HG02678 (cell line): ENCODE measurements at regions not wholly inside any gene's neighbourhood (a gene's known extent, or its start where the extent isn't known, plus 50 kb on each side); places are given as distances from the start of the nearest gene placed in this dataset.

ENCODE experiments used
- ATAC-seq: cut with Tn5 transposase; IDR thresholded peaks from one replicate; pipeline ENCODE4 v1.9.1; 2021; ENCODE audit warnings: mild to moderate bottlenecking, moderate library complexity; ENCODE audit not compliant: unreplicated experiment

GRCh38 chr12:125353871-125354270 is 288.6 kb downstream of the AACS start:
- no peak for ATAC-seq

DNA sequence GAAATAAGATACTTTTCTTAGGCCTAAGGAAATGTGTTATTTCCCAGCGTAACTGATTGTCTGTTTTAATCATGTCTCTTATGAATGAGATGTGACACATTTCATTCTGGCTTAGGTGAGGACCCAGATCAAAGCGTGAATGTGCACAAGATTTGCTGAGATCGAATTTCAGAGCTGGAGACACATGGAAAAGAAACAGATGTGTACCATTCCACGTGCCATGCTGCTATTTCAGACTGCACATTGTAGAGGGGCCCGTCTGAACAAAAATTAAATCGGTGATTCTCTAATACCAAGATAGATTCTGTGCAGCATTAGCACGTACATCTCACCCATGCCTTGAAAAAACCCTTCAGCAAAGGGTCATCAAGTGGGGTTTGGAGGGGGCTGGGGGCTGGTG is 290.4 kb downstream of the AACS start:
- ATAC-seq: no peak

GRCh38 chr12:125356111-125356510 is 290.9 kb downstream of the AACS start:
- no peak for ATAC-seq

- no peak for ATAC-seq
These were observed 292.3 kb downstream of the AACS start for GRCh38 chr12:125357561-125357960.

DNA sequence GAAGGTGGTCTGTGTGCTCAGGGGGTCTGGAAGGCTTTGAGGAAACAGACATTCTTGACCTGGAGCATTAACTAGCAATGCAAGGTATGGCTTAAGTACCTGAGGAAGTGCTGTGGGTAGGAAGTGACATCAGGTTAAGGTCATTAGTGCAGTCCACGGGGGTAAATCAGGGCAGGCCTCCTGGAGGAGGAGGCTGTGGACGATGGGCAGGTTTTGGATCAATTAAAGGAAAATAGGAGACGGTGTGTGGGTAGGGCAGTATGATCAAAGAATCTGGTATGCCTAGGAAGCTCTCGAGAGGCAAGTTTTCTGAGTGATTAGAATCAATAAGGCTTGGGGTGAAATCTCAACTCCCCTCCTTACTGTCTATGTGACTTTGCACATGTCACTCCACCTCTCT is 295.3 kb downstream of the AACS start:
- ATAC-seq: no peak

DNA sequence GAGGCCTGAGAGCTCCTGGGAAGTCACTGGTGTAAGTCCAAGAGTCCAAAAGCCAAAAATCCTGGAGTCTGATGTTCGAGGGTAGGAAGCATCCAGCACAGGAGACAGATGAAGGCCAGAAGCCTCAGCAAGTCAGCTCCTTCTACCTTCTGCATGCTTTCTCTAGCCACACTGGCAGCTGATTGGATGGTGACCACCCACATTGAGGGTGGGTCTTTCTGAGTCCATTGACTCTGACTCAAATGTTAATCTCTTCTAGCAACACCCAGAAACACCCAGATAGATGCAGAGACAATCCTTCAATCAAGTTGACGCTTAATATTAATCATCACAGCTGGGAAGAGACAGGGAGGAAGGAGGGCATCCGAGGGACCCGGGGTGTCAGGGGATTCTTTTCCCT is 305.8 kb downstream of the AACS start:
- ATAC-seq: no peak

GRCh38 chr12:125372085-125372484 is 306.9 kb downstream of the AACS start:
- no peak for ATAC-seq

DNA sequence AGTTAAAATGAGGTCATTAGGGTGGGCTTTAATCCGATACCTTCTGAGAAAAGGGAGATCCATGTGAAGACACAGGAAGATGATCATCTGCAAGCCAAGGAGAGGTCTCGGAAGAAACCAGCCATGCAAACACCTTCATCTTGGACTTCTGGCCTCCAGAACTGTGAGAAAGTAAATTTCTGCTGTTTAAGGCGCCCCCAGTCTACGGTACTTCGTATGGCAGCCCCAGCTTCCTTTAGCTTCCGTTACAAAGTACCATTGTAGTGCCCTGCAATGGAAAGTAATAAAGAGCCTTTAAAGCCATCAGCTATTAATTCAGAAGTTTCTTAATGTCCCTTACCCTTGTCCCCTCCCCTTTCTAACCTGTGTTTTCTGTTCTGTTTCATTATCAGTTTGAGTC is 308.1 kb downstream of the AACS start:
- no peak for ATAC-seq

GRCh38 chr12:125376422-125376821 is 311.2 kb downstream of the AACS start:
- no peak for ATAC-seq

DNA sequence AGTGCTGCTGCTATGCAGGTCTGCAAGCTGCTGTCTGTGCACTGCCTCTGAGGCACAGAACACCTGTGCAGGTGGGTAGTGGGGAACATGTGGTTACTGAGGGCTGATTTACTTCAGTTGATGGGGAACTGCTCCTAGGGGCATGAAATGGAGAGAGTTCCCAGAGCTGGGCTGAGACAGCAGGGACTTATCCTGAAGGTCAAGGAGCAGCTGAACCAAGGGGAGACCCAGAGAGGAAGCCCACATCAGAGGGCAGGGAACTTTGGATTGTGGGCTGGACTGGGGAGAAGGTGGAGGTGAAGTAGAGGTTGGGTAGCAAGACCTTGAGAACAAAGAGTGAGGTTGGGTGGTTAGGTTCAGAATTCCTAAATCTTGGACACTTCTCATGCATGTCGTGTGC is 311.9 kb downstream of the AACS start:
- ATAC-seq: no peak

GRCh38 chr12:125381373-125381772 is 316.1 kb downstream of the AACS start:
- ATAC-seq: no peak

DNA sequence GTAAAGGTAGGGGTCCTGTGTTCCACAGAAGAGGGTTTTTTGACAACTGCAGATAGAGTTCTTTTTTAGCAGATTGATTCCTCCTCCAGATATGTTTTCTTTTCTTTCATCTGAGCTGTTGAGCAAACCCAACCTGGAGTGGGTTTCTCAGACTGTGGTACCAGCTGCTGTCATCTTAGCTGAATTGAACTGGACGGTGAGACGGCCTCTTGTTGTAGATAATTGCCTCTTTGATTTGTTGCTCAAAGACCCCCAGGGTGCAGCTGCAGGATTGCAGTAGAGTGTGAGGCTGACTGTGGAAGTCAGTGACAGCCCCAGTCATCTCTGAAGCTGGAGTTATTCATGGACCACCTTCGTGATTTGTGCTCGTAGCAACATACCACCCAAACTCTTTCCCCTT is 317.7 kb downstream of the AACS start:
- no peak for ATAC-seq

DNA sequence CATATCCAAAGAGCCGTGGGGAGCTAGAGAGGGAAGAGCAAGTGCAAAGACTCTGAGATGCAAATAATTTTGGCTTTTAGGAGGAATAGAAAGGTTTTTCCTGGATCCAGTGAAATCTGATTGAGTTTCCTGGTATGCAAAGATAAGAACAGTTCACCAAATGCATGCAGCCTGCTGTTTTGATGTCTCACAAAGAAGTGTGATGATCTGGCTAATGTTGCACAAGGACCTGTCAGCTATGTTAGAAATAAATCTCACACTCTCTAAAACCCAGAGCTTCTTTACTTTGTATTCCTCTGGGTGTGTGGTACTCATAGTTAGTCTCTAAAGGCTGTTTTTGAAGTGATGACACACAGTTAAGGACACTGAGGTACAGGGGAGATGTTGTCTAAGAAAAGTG is 321.4 kb downstream of the AACS start:
- no peak for ATAC-seq

GRCh38 chr12:125387206-125387605 is 322.0 kb downstream of the AACS start:
- no peak for ATAC-seq

DNA sequence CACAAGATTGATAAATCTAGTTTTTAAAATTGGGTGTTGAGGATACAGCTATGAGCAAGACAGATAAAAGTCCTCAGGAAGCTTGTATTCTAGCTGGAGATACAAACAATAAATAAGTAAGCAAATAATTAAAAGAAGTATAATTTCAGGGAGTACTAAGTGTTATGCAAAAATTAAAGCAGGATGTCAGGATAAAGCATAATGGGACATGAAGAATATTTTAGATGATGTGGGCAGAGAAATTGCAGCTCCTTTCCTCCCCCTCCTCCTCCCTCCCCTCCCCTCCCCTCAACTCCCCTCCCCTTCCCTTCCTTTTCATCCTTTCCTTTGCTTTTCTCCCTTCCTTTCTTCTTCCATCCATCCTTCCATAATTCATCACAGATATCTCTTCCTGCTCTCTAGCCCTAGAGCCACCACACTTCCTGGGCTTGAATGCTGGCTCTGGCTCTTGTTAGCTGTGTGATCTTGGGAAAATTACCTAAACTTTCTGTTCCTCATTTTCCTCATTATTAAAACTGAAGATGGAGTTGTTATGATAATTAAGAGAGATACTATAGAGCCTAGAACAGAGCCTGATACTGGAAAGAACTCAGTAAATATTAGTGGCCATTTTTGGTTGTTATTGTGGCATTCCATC is 323.9 kb downstream of the AACS start:
- ATAC-seq: no peak

DNA sequence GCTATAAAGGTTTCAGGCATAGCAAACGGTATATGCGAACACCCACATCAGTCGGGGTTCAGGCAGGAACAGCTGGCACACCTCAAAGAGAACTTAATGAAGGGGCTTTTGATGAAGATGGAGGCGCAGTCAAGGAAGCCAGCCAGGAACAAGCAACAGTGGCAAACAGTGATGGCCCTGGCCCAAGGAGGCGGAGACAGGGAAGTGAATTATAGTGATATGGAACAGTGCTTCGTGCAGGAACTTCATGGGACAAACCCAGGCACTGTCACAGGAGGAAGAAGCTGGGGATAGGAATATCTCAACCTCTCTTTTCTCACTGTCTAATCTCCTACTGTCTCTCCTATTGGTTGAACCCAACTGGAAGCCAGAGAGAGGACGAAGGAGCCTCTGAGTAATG is 328.3 kb downstream of the AACS start:
- no peak for ATAC-seq

DNA sequence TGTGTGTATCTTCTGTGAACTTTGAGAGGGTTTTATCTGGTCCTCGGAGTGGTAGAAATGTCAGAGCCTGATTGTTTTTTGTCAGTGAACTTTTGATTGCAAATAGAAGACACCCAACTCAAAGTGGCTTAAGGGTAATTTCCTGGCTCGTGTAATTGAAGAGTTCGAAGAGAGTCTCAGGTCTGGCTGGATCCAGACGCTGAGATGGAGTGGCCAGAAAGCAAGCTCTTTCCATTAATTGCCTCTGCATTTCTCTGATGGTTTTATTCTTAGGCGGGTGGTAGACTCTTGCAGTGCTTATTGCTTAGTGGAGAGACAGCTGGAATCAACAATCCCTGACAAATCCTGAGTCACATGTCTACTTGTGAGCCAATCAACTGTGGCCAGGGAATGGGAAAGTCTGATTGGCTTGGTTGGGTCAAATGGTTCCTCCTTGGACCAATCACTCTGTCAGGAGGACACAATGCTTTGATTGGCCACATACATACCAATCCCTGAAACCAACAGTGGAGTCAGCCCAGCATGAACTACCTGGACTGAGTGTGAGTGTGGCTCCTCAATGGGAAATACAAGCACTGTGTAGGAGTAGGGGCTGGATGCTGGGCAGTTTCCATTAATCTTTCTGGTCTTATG is 330.5 kb downstream of the AACS start:
- no peak for ATAC-seq

- ATAC-seq: no peak
These were observed 334.3 kb downstream of the AACS start for GRCh38 chr12:125399489-125399888.

- ATAC-seq: no peak
These were observed 337.9 kb downstream of the AACS start for GRCh38 chr12:125402874-125403789.

GRCh38 chr12:125403843-125404242 is 338.6 kb downstream of the AACS start:
- ATAC-seq: no peak

DNA sequence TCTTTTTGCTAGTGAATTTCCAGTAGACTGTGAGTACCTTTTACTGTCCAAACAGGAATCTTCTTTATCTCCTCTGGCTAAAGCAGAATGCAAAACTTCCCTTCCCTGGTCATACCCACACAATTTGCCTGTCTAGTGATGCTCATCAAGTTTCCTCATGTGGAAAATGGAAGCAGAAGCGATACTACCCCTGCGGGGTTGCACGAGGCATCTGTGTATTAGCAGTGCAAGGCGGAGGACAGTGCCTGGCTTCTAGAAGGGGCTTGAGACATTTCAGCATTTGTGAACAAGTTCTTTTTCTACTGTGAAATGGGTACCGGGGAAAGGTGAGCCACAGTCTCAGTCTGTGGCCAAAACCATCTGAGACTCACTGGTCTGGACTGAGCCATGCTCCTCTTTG is 340.9 kb downstream of the AACS start:
- ATAC-seq: peak; percentile 84

DNA sequence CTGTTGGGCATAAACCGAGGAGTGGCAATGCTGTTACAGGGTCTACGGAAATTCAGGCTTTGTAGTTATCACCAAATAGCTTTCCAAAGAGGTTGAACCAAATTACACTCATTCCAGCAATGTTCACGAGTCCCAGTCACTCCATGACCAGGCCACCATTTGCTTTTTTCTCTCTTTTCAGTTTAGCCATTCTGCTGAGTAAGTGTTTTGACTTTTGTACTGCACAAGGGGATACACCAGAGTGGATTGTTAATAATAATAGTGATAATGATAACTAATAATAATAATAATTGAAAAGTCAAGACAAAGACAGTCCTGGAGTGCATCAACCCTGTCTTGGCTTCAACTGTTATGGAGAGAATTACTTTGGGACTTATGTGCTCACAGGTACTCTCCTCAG is 343.5 kb downstream of the AACS start:
- no peak for ATAC-seq
